Lower lobe of right lung (tissue), 2 donors: ENCODE measurements at regions not wholly inside any gene's neighbourhood (a gene's known extent, or its start where the extent isn't known, plus 50 kb on each side); places are given as distances from the start of the nearest gene placed in this dataset.
A peak's percentile ranks its signal among the peaks of the same experiment; 100 is the strongest.
"Not testable (repeated sequence)": the region's sequence is repeated elsewhere in the genome, so short reads cannot be mapped to it uniquely, and the experiment has no call there.

Source experiments
- ATAC-seq, 2 donors: fragments of 200-7000 bp; cut with Tn5 transposase; one replicate each; pipeline ENCODE4 v1.9.1; 2020 to 2022; ENCODE audit warnings: mild to moderate bottlenecking in 2 of 2, moderate library complexity in 2 of 2
- DNase-seq: peaks from one replicate; pipeline ENCODE4 v3.0.0-alpha.2; 2020
- H3K27ac ChIP-seq: fragments of 200-600 bp; one replicate; pipeline ENCODE4 v1.8.0; 2022
- H3K27me3 ChIP-seq: fragments of 200-600 bp; one replicate; pipeline ENCODE4 v1.8.0; 2022; ENCODE audit warnings: low read depth
- H3K36me3 ChIP-seq: fragments of 200-600 bp; one replicate; pipeline ENCODE4 v1.8.0; 2022; ENCODE audit warnings: mild to moderate bottlenecking
- H3K4me1 ChIP-seq: fragments of 200-600 bp; one replicate; pipeline ENCODE4 v1.8.0; 2022
- H3K4me3 ChIP-seq: fragments of 200-600 bp; one replicate; pipeline ENCODE4 v1.8.0; 2022; ENCODE audit warnings: mild to moderate bottlenecking
- H3K9me3 ChIP-seq: fragments of 200-600 bp; one replicate; pipeline ENCODE4 v1.8.0; 2022
- intact Hi-C: fragments of 100-400 bp; cut with DNase I; formaldehyde crosslinking; loops from one replicate; pipeline ENCODE4 v1.11.0; 2022
- TF ChIP-seq, protein P1 (sequence below): fragments of 200-600 bp; IDR thresholded peaks from one replicate; pipeline ENCODE4 v1.8.0; 2022; ENCODE audit warnings: antibody characterized with exemption, mild to moderate bottlenecking
- donor health status: DM: no; HTN: yes; CAD: no; lungs with severe emphysema.

DNA sequence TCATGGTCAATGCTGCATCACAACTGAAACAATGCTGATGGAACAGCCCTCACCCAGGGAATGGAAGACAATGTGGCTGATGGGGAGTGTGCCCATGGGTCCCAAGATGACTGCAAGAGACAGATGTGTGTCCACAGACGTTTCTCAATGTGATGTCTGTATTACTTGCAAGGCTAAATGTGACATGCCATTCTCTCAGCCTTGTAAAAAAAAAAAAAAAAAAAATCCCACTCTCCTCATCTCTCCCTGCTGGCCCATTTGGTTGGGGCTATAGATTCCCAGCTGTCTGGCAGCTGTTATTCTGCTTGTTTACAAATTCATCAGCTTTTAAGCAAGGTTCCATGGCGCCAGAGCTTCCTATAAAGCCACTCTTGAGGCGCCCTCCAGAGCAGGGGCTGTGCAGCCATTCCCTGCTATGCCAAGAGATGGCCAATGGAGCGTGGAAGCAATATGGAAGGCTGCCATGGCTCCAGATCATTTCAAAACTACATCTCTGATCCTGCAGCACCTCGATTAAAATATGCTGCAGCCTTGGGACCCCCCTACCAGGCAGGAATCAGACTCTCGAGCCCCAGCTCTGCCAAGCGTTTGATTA lies 294.8 kb downstream of the FOXO1 start:
- no peak for DNase-seq

DNA sequence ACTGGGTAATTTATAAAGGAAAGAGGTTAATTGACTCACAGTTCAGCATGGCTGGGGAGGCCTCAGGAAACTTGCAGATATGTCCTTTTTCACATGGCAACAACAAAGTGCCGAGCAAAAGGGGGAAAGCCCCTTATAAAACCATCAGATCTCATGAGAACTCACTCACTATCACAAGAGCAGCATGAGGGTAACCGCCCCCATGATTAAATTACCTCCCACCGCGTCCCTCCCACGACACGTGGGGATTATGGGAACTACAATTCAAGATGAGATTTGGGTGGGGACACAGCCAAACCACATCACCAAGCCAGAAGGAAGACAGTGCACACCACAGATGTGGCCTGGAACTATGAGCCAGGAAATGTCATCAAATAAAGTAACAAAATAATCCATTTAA lies 292.8 kb downstream of the FOXO1 start:
- DNase-seq, intact Hi-C loops, ATAC-seq, H3K36me3 ChIP-seq, H3K27me3 ChIP-seq, H3K27ac ChIP-seq, H3K9me3 ChIP-seq, H3K4me1 ChIP-seq, H3K4me3 ChIP-seq: not testable (repeated sequence)

More for the DNA sequence above, 294.8 kb downstream of the FOXO1 start:
- Histone ChIP-seq H3K4me1 (no peaks in the 10 kb centered on the region), H3K4me3 (no peak overlapping the region), H3K36me3 (no peaks in the 10 kb centered on the region), H3K9me3 (no peaks in the 10 kb centered on the region), H3K27ac (no peak overlapping the region), H3K27me3 (no peaks in the 10 kb centered on the region)
- intact Hi-C loops, result no loop called here
- no peak for ATAC-seq
- TF ChIP-seq, protein P1, sequence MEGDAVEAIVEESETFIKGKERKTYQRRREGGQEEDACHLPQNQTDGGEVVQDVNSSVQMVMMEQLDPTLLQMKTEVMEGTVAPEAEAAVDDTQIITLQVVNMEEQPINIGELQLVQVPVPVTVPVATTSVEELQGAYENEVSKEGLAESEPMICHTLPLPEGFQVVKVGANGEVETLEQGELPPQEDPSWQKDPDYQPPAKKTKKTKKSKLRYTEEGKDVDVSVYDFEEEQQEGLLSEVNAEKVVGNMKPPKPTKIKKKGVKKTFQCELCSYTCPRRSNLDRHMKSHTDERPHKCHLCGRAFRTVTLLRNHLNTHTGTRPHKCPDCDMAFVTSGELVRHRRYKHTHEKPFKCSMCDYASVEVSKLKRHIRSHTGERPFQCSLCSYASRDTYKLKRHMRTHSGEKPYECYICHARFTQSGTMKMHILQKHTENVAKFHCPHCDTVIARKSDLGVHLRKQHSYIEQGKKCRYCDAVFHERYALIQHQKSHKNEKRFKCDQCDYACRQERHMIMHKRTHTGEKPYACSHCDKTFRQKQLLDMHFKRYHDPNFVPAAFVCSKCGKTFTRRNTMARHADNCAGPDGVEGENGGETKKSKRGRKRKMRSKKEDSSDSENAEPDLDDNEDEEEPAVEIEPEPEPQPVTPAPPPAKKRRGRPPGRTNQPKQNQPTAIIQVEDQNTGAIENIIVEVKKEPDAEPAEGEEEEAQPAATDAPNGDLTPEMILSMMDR, result no peak

DNA sequence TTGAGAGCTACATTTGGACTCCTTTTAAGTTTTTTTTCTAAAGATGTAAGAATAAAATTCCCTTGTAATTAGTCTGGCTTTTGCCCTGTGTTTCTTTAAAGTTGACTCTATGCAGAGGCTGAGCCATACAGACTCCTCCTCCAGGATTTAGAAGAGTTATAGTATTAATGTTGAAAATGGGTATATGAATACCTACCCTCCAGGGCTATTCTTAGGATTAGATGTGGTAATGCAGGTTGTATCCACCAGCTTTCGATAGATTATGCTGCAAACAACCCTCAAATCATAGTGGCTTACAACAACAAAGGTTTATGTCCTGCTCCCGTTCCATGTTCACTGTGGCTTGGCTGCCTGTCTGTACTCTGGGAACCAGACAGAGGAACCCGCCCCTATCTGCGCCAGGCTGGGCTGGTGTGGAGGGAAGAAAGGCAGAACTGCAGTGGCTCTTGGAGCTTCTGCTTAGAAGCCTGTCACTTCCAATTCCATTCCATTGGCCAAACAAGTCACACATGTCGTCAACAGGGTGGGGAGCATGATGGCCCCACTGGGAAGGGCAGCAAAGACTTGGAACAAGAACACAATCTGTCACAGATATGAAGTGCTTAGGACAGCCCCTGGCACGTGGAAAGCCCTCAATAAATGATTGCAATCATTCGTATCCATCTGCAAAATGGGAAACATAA lies 290.8 kb downstream of the FOXO1 start:
- Histone ChIP-seq H3K4me1 (no peaks in the 10 kb centered on the region), H3K4me3 (no peak overlapping the region), H3K27me3 (no peaks in the 10 kb centered on the region), H3K27ac (no peak overlapping the region), H3K9me3 (no peaks in the 10 kb centered on the region), H3K36me3 (no peaks in the 10 kb centered on the region)
- intact Hi-C loops, result no loop called here
- TF ChIP-seq, protein P1, result no peak
- DNase-seq, result no peak
- ATAC-seq, result peak; percentile 37 to 38

DNA sequence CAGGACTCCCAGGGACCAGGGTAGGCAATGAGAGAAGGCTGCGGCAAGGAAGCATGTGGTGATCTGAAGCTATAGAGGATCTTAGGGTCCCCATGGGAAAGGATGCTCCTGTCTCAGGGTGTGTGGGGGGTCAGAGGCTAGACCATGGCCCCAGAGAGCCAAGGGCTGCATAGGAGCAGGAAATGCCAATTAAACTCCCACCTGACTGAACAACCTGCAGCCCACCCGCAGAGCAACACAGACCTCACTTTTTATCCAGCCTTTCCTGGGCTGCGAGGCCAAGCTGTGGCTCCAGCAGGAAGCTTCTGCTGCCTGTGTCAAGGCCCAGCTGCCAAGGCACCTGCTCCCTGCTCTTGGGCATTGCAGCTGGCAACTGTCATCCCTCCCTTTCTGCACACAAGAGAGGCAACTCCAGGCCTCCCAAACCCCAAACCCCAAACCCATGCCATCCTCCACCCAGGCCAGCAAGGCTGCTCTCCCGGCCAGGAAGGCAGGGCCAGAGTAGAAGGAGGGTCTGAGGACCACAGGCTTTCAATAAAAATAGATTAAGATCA lies 290.1 kb downstream of the FOXO1 start:
- intact Hi-C loops, result no loop called here
- no peaks in the 10 kb centered on the region for H3K36me3 ChIP-seq
- no peak for ATAC-seq
- no peak for DNase-seq
- no peak overlapping the region for H3K27ac ChIP-seq
- H3K4me1 ChIP-seq, result no peaks in the 10 kb centered on the region
- H3K27me3 ChIP-seq, result no peaks in the 10 kb centered on the region
- no peaks in the 10 kb centered on the region for H3K9me3 ChIP-seq
- H3K4me3 ChIP-seq, result no peak overlapping the region
- TF ChIP-seq, protein P1, result no peak

DNA sequence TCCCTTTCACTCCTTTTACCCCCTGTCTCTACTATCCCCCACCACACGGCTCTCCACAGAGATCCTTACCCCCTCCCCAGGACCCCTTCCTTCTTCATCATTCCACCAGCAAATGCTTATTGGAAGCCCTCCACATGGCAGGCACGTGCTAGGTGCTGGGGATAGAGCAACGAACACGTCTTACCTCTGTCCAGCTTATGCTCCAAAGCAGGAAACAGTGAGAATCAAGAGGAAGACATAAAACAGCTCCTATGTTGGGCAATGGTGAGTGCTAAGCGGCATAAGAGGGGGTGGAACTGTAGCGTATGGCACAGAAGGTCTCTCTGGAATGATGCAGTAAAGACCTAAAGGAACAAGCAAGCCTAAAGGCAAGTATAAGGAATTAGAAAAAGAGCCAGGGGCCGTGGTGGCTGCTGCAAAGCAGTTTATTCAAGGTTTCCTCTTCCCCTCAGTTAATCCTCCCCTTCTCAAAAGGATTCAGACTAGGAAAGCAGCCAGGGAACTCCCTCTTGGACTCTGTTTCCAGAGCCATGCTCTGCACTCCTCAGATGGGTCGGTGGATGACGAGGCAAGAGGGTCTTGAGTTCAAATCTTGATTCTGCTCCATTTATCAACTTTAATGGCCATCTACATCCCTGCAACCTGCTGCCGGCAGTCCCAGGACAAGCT lies 289.4 kb downstream of the FOXO1 start:
- Histone ChIP-seq H3K27ac (no peak overlapping the region), H3K9me3 (no peaks in the 10 kb centered on the region), H3K4me3 (no peak overlapping the region), H3K27me3 (no peaks in the 10 kb centered on the region), H3K36me3 (no peaks in the 10 kb centered on the region), H3K4me1 (no peaks in the 10 kb centered on the region)
- TF ChIP-seq, protein P1, result no peak
- ATAC-seq (no peak), DNase-seq (no peak)
- intact Hi-C loops, result no loop called here

DNA sequence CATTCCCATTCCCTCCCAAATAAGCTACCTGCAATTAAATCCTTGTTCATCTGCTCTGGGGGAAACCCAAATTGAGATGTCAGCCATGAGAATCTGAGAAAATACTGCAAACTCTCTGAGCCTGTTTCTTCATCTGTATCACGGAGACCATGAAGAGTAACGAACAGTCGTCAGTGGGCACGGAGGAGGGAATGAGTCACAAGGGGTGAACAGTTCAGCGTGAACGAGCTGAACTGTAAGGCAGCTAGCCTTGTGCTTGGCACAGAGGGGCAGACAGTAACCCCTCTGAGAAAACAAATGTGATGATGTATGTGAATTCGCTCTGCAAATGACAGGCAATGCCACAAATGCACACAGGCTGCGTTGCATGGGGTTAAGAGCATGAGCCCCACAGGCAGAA lies 288.7 kb downstream of the FOXO1 start:
- TF ChIP-seq, protein P1, result no peak
- Histone ChIP-seq H3K9me3 (no peaks in the 10 kb centered on the region), H3K36me3 (no peaks in the 10 kb centered on the region), H3K4me3 (no peak overlapping the region), H3K27me3 (no peaks in the 10 kb centered on the region), H3K4me1 (no peaks in the 10 kb centered on the region), H3K27ac (no peak overlapping the region)
- intact Hi-C loops, result no loop called here
- no peak for DNase-seq
- ATAC-seq, result no peak
